Large intestine (tissue), 3 donors: ENCODE measurements at regions not wholly inside any gene's neighbourhood (a gene's known extent, or its start where the extent isn't known, plus 50 kb on each side); places are given as distances from the start of the nearest gene placed in this dataset.

ENCODE experiments used
- DNase-seq, 2 donors: peaks; one replicate each; pipeline versions ENCODE4 v3.0.0 to v3.0.0-alpha.2; 2013
- H3K27ac ChIP-seq: one replicate; pipeline ENCODE4 v1.5.1; 2013; ENCODE audit warnings: low read length
- H3K27me3 ChIP-seq: 2 replicates; pipeline ENCODE4 v1.6.1; 2013; ENCODE audit warnings: low read length; ENCODE audit not compliant: control insufficient read depth, insufficient read depth
- H3K36me3 ChIP-seq: 2 replicates; pipeline ENCODE4 v1.6.1; 2013; ENCODE audit warnings: low read length; ENCODE audit not compliant: control insufficient read depth, insufficient read depth
- H3K4me1 ChIP-seq: one replicate; pipeline ENCODE4 v1.6.1; 2013; ENCODE audit warnings: low read length; ENCODE audit not compliant: control insufficient read depth, insufficient read depth
- H3K4me3 ChIP-seq: one replicate; pipeline ENCODE4 v1.5.1; 2013; ENCODE audit warnings: low read length
- H3K9me3 ChIP-seq: one replicate; pipeline ENCODE4 v1.6.1; 2013; ENCODE audit warnings: mild to moderate bottlenecking, low read depth, low read length, moderate library complexity; ENCODE audit not compliant: control insufficient read depth
- WGBS: methylation state at CpG from one replicate; pipeline ENCODE4 v1.1.5; 2013; ENCODE audit warnings: low lambda C conversion rate; ENCODE audit not compliant: insufficient coverage; 5-methylcytosine and 5-hydroxymethylcytosine counted together

GRCh38 chr1:57517587-57518374, 93.9 kb upstream of the DAB1 start:
- Histone ChIP-seq H3K4me3 (no peak overlapping the region), H3K9me3 (no peaks in the 10 kb centered on the region), H3K27ac (no peak overlapping the region), H3K36me3 (no peaks in the 10 kb centered on the region), H3K4me1 (no peaks in the 10 kb centered on the region), H3K27me3 (no peaks in the 10 kb centered on the region)
- 74% methylated on average over 5 of the region's 7 CpGs for WGBS
- no peak for DNase-seq

DNA sequence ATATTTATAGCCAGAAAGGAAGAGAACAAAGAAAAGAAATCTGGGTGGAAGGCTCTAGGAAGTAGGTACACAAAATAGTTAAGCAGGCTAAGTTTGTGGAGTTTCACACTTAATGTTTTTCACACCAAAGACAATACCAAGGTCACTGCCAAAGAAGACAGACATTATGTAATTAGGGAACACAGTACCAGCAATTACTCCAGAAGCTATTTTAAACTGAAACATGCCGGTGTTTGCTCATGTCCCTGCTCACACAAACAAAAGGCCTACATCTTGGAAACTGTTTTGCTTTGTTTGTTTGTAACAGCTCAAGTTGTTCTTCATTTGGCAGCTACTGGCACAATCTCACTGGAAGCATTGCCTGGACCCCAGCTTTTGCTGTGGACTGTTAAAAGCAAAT, 88.5 kb upstream of the DAB1 start:
- Histone ChIP-seq H3K4me1 (no peaks in the 10 kb centered on the region), H3K27me3 (no peaks in the 10 kb centered on the region), H3K4me3 (no peak overlapping the region), H3K36me3 (no peaks in the 10 kb centered on the region), H3K9me3 (no peaks in the 10 kb centered on the region), H3K27ac (no peak overlapping the region)
- WGBS, result no CpG with 5 or more reads among the region's 1 CpG
- DNase-seq, result no peak

DNA sequence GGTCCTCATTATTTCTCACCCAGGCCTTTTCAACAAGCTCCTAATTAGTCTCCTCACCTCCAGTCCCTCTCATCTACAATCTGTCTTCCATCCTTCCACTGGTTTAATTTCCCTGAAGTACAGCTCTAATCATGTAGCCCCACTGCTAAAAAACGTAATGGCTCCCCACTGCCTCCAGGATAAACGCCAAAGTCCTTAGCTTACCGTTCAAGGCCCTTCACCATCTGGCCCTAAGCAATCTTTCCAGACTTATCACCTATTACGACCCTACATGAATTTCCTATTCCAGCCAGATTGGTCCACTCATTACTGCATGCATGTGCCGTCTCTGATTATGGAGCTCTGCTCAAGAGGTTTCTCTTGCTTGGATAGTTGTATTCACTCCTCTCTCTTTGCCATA, 83.1 kb upstream of the DAB1 start:
- Histone ChIP-seq H3K27ac (no peak overlapping the region), H3K27me3 (no peaks in the 10 kb centered on the region), H3K36me3 (no peaks in the 10 kb centered on the region), H3K4me1 (no peaks in the 10 kb centered on the region), H3K9me3 (no peaks in the 10 kb centered on the region), H3K4me3 (no peak overlapping the region)
- DNase-seq, result no peak
- no CpG with 5 or more reads among the region's 5 CpGs for WGBS

- Histone ChIP-seq H3K9me3 (no peaks in the 10 kb centered on the region), H3K27me3 (no peaks in the 10 kb centered on the region), H3K36me3 (no peaks in the 10 kb centered on the region), H3K4me3 (no peak overlapping the region), H3K4me1 (no peaks in the 10 kb centered on the region), H3K27ac (no peak overlapping the region)
- WGBS, result 80% methylated on average over 1 of the region's 1 CpG
- peak in 1 of 2 donors; percentile 22 for DNase-seq
These were observed 79.5 kb upstream of the DAB1 start for GRCh38 chr1:57503337-57503736.

GRCh38 chr1:57500136-57500830, 76.4 kb upstream of the DAB1 start:
- Histone ChIP-seq H3K27me3 (peaks cover 7% of the 10 kb centered on the region), H3K9me3 (no peaks in the 10 kb centered on the region), H3K36me3 (no peaks in the 10 kb centered on the region), H3K27ac (no peak overlapping the region), H3K4me1 (no peaks in the 10 kb centered on the region), H3K4me3 (no peak overlapping the region)
- no CpG with 5 or more reads among the region's 6 CpGs for WGBS
- no peak for DNase-seq

GRCh38 chr1:57494530-57495079, 70.7 kb upstream of the DAB1 start:
- H3K4me3 ChIP-seq, result no peak overlapping the region
- no peaks in the 10 kb centered on the region for H3K36me3 ChIP-seq
- WGBS, result no CpG with 5 or more reads among the region's 6 CpGs

GRCh38 chr1:57492586-57493226, 68.8 kb upstream of the DAB1 start:
- 60% methylated on average over 1 of the region's 5 CpGs for WGBS
- Histone ChIP-seq H3K9me3 (no peaks in the 10 kb centered on the region), H3K36me3 (no peaks in the 10 kb centered on the region), H3K27ac (no peak overlapping the region), H3K27me3 (peaks cover 15% of the 10 kb centered on the region), H3K4me3 (no peak overlapping the region), H3K4me1 (no peaks in the 10 kb centered on the region)
- DNase-seq, result no peak

More at GRCh38 chr1:57494530-57495079, 70.7 kb upstream of the DAB1 start:
- H3K27ac ChIP-seq, result no peak overlapping the region
- no peaks in the 10 kb centered on the region for H3K4me1 ChIP-seq
- no peaks in the 10 kb centered on the region for H3K9me3 ChIP-seq
- peaks cover 15% of the 10 kb centered on the region for H3K27me3 ChIP-seq
- no peak for DNase-seq

- Histone ChIP-seq H3K36me3 (no peaks in the 10 kb centered on the region), H3K27ac (no peak overlapping the region), H3K4me3 (no peak overlapping the region), H3K4me1 (no peaks in the 10 kb centered on the region), H3K27me3 (peaks cover 6% of the 10 kb centered on the region), H3K9me3 (no peaks in the 10 kb centered on the region)
- DNase-seq, result no peak
- WGBS, result 90% methylated on average over 2 of the region's 5 CpGs
These were observed 65.6 kb upstream of the DAB1 start for GRCh38 chr1:57489358-57490036.

DNA sequence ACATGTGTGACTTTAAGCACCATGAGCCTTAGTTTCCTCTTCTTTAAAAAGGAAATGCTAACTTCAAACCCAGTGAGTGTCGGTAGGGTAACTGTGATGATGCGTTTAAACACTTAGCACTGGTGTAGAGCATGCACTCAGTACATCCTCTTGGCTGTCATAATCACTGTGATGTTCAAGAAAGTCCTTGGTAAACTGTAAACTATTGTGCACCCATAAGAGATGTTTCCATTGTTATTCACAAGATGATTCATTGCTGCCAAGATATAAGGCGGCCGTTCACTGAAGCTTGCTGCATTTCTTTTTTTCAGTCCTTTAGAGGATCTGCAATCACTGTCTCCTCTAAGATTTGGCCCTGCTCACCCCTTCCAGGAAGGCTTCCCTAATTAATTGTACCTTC, 61.8 kb upstream of the DAB1 start:
- no peak for DNase-seq
- Histone ChIP-seq H3K36me3 (no peaks in the 10 kb centered on the region), H3K27ac (no peak overlapping the region), H3K4me3 (no peak overlapping the region), H3K9me3 (no peaks in the 10 kb centered on the region), H3K27me3 (no peaks in the 10 kb centered on the region), H3K4me1 (no peaks in the 10 kb centered on the region)
- no CpG with 5 or more reads among the region's 4 CpGs for WGBS

DNA sequence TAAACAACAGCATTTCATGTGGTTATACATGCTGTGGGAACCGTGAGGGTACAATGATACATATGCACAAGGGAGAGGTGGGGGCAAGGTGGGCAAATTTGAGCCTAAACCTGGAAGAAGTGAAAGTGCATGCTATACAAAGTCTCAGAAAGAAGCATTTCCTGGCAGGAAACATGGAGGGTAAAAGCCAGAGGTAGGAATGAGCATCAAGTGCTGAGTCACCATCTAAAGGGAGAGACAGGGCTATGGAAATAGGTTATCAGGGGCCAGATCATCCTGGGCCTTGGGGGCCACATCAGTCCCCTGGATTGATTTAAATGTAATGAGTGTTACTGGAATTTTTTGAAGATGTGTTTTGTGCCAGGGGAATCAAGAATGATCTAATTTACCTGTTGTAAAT, 60.1 kb upstream of the DAB1 start:
- H3K4me3 ChIP-seq, result no peak overlapping the region
- no peaks in the 10 kb centered on the region for H3K9me3 ChIP-seq
- H3K27me3 ChIP-seq, result no peaks in the 10 kb centered on the region
- WGBS, result 67% methylated on average over 1 of the region's 1 CpG
- H3K27ac ChIP-seq, result no peak overlapping the region
- no peaks in the 10 kb centered on the region for H3K36me3 ChIP-seq
- DNase-seq, result no peak
- H3K4me1 ChIP-seq, result no peaks in the 10 kb centered on the region
